H1 (cell line): ENCODE measurements at regions not wholly inside any gene's neighbourhood (a gene's known extent, or its start where the extent isn't known, plus 50 kb on each side); places are given as distances from the start of the nearest gene placed in this dataset.
A peak's percentile ranks its signal among the peaks of the same experiment; 100 is the strongest.

ENCODE experiments used
- CTCF ChIA-PET: fragments of 300-600 bp; sonication (Branson Sonifier 250); formaldehyde crosslinking; loops from one replicate; lab custom pipeline; 2021; ENCODE audit not compliant: partially characterized antibody; lab: Charles Lee
- POLR2A ChIA-PET: fragments of 300-600 bp; sonication (Branson Sonifier 250); formaldehyde crosslinking; loops from one replicate; lab custom pipeline; 2021; ENCODE audit warnings: inconsistent platforms; ENCODE audit not compliant: partially characterized antibody; lab: Charles Lee
- DNase-seq, 2 experiments: peaks; one replicate each; pipeline versions ENCODE4 v3.0.0 to v3.0.0-alpha.2; 2010 to 2022; ENCODE audit warnings: low spot score in 2 of 2, low read depth in 1 of 2, mixed read lengths in 1 of 2
- FAIRE-seq: peaks from 2 replicates; lab custom pipeline; 2011; peaks lifted over from hg19 to GRCh38; lab: Jason Lieb, UNC
- H2AFZ ChIP-seq: 2 replicates; pipeline ENCODE4 v1.8.1; 2012; ENCODE audit warnings: low read length, inconsistent platforms
- H2AK5ac ChIP-seq: 2 replicates; pipeline ENCODE4 v1.6.1; 2013; ENCODE audit warnings: low read depth, low read length
- H2BK120ac ChIP-seq: replicated peaks from 2 replicates; pipeline ENCODE3; 2013; ENCODE audit warnings: low read depth, low read length, inconsistent platforms
- H2BK12ac ChIP-seq: 2 replicates; pipeline ENCODE4 v1.6.1; 2013; ENCODE audit warnings: low read depth, low read length
- H2BK15ac ChIP-seq: 2 replicates; pipeline ENCODE4 v1.6.1; 2013; ENCODE audit warnings: low read length
- H2BK20ac ChIP-seq: 2 replicates; pipeline ENCODE4 v1.6.1; 2013; ENCODE audit warnings: low read length
- H2BK5ac ChIP-seq: 2 replicates; pipeline ENCODE4 v1.6.1; 2013; ENCODE audit warnings: low read depth, low read length
- H3K14ac ChIP-seq: 2 replicates; pipeline ENCODE4 v1.6.1; 2013; ENCODE audit warnings: inconsistent platforms; ENCODE audit not compliant: insufficient read length
- H3K18ac ChIP-seq: 2 replicates; pipeline ENCODE4 v1.6.1; 2013; ENCODE audit warnings: low read length; ENCODE audit errors: extremely low read depth
- H3K23ac ChIP-seq: 2 replicates; pipeline ENCODE4 v1.6.1; 2013; ENCODE audit warnings: inconsistent platforms; ENCODE audit not compliant: insufficient read length
- H3K23me2 ChIP-seq: 2 replicates; pipeline ENCODE4 v1.6.1; 2013; ENCODE audit warnings: low read depth, low read length
- H3K27ac ChIP-seq: 2 replicates; pipeline ENCODE4 v1.6.1; 2011; ENCODE audit warnings: low read depth, low read length, inconsistent platforms
- H3K27me3 ChIP-seq, 4 experiments: replicated peaks in 1 of 4; 1 replicate in 1 of 4; 2 replicates in 3 of 4; pipeline versions ENCODE4 v1.6.1 to v1.8.1; 2011 to 2013; ENCODE audit warnings: low read length in 3 of 4, mild to moderate bottlenecking in 3 of 4, inconsistent platforms in 2 of 4, mixed read lengths in 2 of 4, moderate library complexity in 1 of 4; ENCODE audit not compliant: control insufficient read depth in 3 of 4, insufficient read depth in 3 of 4; ENCODE audit errors: extremely low read depth in 1 of 4
- H3K36me3 ChIP-seq, 4 experiments: 2 replicates each; pipeline versions ENCODE4 v1.6.1 to v1.8.1; 2011 to 2013; ENCODE audit warnings: mild to moderate bottlenecking in 4 of 4, low read length in 3 of 4, moderate library complexity in 2 of 4, control low read depth in 1 of 4, inconsistent platforms in 1 of 4; ENCODE audit not compliant: insufficient read depth in 4 of 4, control insufficient read depth in 2 of 4
- H3K4ac ChIP-seq: replicated peaks from 2 replicates; pipeline ENCODE3; 2013; ENCODE audit warnings: low read length, low read depth, mixed read lengths, inconsistent platforms; ENCODE audit not compliant: insufficient read length
- H3K4me1 ChIP-seq, 4 experiments: replicated peaks in 1 of 4; 1 replicate in 1 of 4; 2 replicates in 3 of 4; pipeline versions ENCODE4 v1.6.1 to v1.8.1; 2011 to 2013; ENCODE audit warnings: low read length in 3 of 4, inconsistent platforms in 2 of 4, mixed read lengths in 1 of 4; ENCODE audit not compliant: insufficient read depth in 4 of 4, control insufficient read depth in 3 of 4
- H3K4me2 ChIP-seq, 2 experiments: 2 replicates each; pipeline versions ENCODE4 v1.6.1 to v1.8.1; 2011 to 2013; ENCODE audit warnings: low read depth in 2 of 2, low read length in 2 of 2, control low read depth in 1 of 2, inconsistent platforms in 1 of 2, mild to moderate bottlenecking in 1 of 2; ENCODE audit not compliant: insufficient read depth in 1 of 2
- H3K4me3 ChIP-seq, 4 experiments: fragments of 200-600, 300-600 bp in 1 of 4; sonication (generic), shearing (Covaris generic), sonication (Bioruptor Twin) in 1 of 4; 2 replicates each; pipeline versions ENCODE4 v1.5.1 to v1.8.1; 2011 to 2016; ENCODE audit warnings: low read length in 4 of 4, low read depth in 3 of 4, control low read depth in 2 of 4, inconsistent platforms in 2 of 4, mild to moderate bottlenecking in 2 of 4, mixed read lengths in 1 of 4, moderate library complexity in 1 of 4; ENCODE audit not compliant: insufficient read depth in 2 of 4; ENCODE audit errors: extremely low read depth in 1 of 4
- H3K56ac ChIP-seq: replicated peaks from 2 replicates; pipeline ENCODE3; 2013; ENCODE audit warnings: low read depth, mild to moderate bottlenecking, mixed read lengths, low read length, inconsistent platforms; ENCODE audit not compliant: insufficient read length
- H3K79me1 ChIP-seq: 2 replicates; pipeline ENCODE4 v1.6.1; 2013; ENCODE audit warnings: low read depth, low read length, control low read depth
- H3K79me2 ChIP-seq, 2 experiments: 2 replicates each; pipeline versions ENCODE4 v1.6.1 to v1.8.1; 2012 to 2013; ENCODE audit warnings: low read length in 2 of 2, mild to moderate bottlenecking in 2 of 2, inconsistent platforms in 1 of 2; ENCODE audit not compliant: insufficient read depth in 2 of 2, control insufficient read depth in 1 of 2
- H3K9ac ChIP-seq, 4 experiments: replicated peaks in 1 of 4; 1 replicate in 1 of 4; 2 replicates in 3 of 4; pipeline versions ENCODE4 v1.6.1 to v1.8.1; 2011 to 2013; ENCODE audit warnings: low read depth in 3 of 4, low read length in 3 of 4, control low read depth in 2 of 4, mild to moderate bottlenecking in 2 of 4, moderate library complexity in 2 of 4, inconsistent platforms in 1 of 4; ENCODE audit errors: extremely low read depth in 1 of 4
- H3K9me3 ChIP-seq, 2 experiments: 2 replicates each; pipeline versions ENCODE4 v1.6.1 to v1.8.1; 2012 to 2013; ENCODE audit warnings: mild to moderate bottlenecking in 2 of 2, moderate library complexity in 2 of 2, control low read depth in 1 of 2, inconsistent platforms in 1 of 2, low read depth in 1 of 2, low read length in 1 of 2, mixed read lengths in 1 of 2; ENCODE audit not compliant: insufficient read depth in 2 of 2
- H4K20me1 ChIP-seq, 2 experiments: replicated peaks in 1 of 2; 2 replicates each; pipeline versions ENCODE3 to v1.8.1; 2011 to 2013; ENCODE audit warnings: inconsistent platforms in 2 of 2, low read length in 2 of 2, mild to moderate bottlenecking in 1 of 2; ENCODE audit not compliant: insufficient read depth in 2 of 2, control insufficient read depth in 1 of 2
- H4K5ac ChIP-seq: 2 replicates; pipeline ENCODE4 v1.6.1; 2013; ENCODE audit warnings: low read length, low read depth, mixed read lengths, inconsistent platforms; ENCODE audit not compliant: insufficient read length
- H4K8ac ChIP-seq: 2 replicates; pipeline ENCODE4 v1.8.0; 2013; ENCODE audit warnings: mild to moderate bottlenecking, moderate library complexity, low read length, inconsistent platforms; ENCODE audit not compliant: insufficient read depth; ENCODE audit errors: extremely low read depth
- H4K91ac ChIP-seq: replicated peaks from 2 replicates; pipeline ENCODE3; 2013; ENCODE audit warnings: low read length, mixed read lengths, inconsistent platforms; ENCODE audit not compliant: insufficient read length
- ASH2L ChIP-seq: fragments of 200-600, 300-600 bp; sonication (generic); IDR thresholded peaks from one replicate; pipeline ENCODE4 v1.7.1; 2017; ENCODE audit warnings: low read length
- EP300 ChIP-seq, 2 experiments: IDR thresholded peaks; 1 replicate in 1 of 2; 2 replicates in 1 of 2; pipeline ENCODE4 v1.6.1; 2011 to 2012; ENCODE audit warnings: low read depth in 2 of 2, low read length in 2 of 2, mild to moderate bottlenecking in 2 of 2, borderline replicate concordance in 1 of 2, inconsistent platforms in 1 of 2, moderate library complexity in 1 of 2
- JUN ChIP-seq: IDR thresholded peaks from 2 replicates; pipeline ENCODE4 v1.6.1; 2011; ENCODE audit warnings: low read depth, mild to moderate bottlenecking, improper control_type of control experiment, low read length
- RBBP5 ChIP-seq: IDR thresholded peaks from 2 replicates; pipeline ENCODE4 v1.7.1; 2012; ENCODE audit warnings: low read depth, mild to moderate bottlenecking, inconsistent platforms, low read length, moderate library complexity, borderline replicate concordance
- SRF ChIP-seq: IDR thresholded peaks from 2 replicates; pipeline ENCODE4 v1.6.1; 2011; ENCODE audit warnings: mild to moderate bottlenecking, low read depth, low read length, moderate library complexity
- TAF1 ChIP-seq: IDR thresholded peaks from 2 replicates; pipeline ENCODE4 v1.6.1; 2011; ENCODE audit warnings: mild to moderate bottlenecking, low read depth, low read length
- WGBS, 2 experiments: shearing (Covaris generic) in 1 of 2; methylation state at CpG; one replicate each; pipeline versions ENCODE4 v1.1.6 to v1.1.7; 2013 to 2015; ENCODE audit warnings: low lambda C conversion rate in 2 of 2, mixed read lengths in 2 of 2, inconsistent platforms in 1 of 2, low coverage in 1 of 2, missing lambda C conversion rate in 1 of 2; ENCODE audit not compliant: insufficient replicate concordance in 2 of 2, insufficient coverage in 1 of 2, insufficient read length in 1 of 2; ENCODE audit errors: extremely low coverage in 1 of 2, missing lambda C conversion rate in 1 of 2; 5-methylcytosine and 5-hydroxymethylcytosine counted together

DNA sequence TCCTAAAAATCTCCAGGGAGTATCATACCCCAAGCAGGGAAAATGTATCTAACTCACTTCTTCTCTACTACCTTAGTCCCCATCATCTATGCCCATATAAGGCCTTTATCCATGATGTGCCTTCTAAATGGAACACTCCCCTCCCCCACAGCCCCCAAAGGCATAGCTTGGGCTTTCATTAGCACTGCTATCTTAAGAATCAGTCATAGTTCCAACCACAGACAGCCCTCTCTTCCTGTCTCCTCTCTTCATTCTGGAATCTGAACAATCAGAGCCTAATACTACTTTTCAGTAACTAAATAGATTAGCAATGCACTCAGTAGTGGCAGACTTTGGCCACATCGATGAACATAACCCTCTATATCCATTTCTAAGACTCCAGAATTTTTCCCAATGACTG, 313.2 kb upstream of the DKK2 start:
- Histone ChIP-seq H2BK120ac (no peak overlapping the region), H3K23ac (no peak overlapping the region), H3K79me2 (no peaks in the 10 kb centered on the region), H2BK12ac (peak overlapping the region; percentile 43; the same call in 1 of the 2 replicates), H4K91ac (no peak overlapping the region), H3K79me1 (no peaks in the 10 kb centered on the region), H3K27me3 (no peaks in the 10 kb centered on the region), H2BK20ac (0 out of 2 replicates have a peak overlapping the region, but pooled peaks have one; percentile 11), H3K4me1 (peaks cover 0 to 14% (median 8%) of the 10 kb centered on the region in 4 experiments; a peak in 4 of 7 replicates), H3K23me2 (no peaks in the 10 kb centered on the region), H2AK5ac (no peak overlapping the region), H3K14ac (no peak overlapping the region), H3K56ac (no peak overlapping the region), H4K20me1 (no peaks in the 10 kb centered on the region), H2BK5ac (no peak overlapping the region), H2AFZ (no peak overlapping the region), H3K4me2 (peak overlapping the region; percentile 38 to 56), H4K8ac (no peak overlapping the region), H3K27ac (no peak overlapping the region; the same call in 1 of the 2 replicates), H3K9me3 (peaks cover 4 to 8% of the 10 kb centered on the region in 2 experiments), H3K9ac (no peak overlapping the region), H3K18ac (no peak overlapping the region), H3K4me3 (peak overlapping the region in 1 of 4 experiments; percentile 45; a peak in 2 of 8 replicates), H3K36me3 (no peaks in the 10 kb centered on the region; a peak in 1 of 8 replicates), H3K4ac (no peak overlapping the region), H2BK15ac (no peak overlapping the region), H4K5ac (peak overlapping the region; percentile 38)
- CTCF ChIA-PET: no interaction called here
- POLR2A ChIA-PET: no interaction called here
- WGBS, 2 experiments: 18% methylated on average over 1 of the region's 1 CpG; no CpG with 5 or more reads in 1 of the 2 experiments
- peak; percentile 98 for TF ChIP-seq SRF
- TF ChIP-seq JUN: no peak
- 0 out of 2 replicates have a peak, but pooled peaks have one; percentile 20 for TF ChIP-seq TAF1
- peak; percentile 95 for TF ChIP-seq ASH2L
- peak in 1 of 2 experiments; percentile 52; a peak in 1 of 3 replicates for TF ChIP-seq EP300 (IDR thresholded peaks at IDR 0.05; ENCODE audit: borderline replicate concordance in 1 of 2, low read depth in 2 of 2, low read length in 2 of 2)
- TF ChIP-seq RBBP5: peak; percentile 75; the same call in 1 of the 2 replicates
- FAIRE-seq (peak; percentile 58), DNase-seq (peak in 1 of 2 experiments; percentile 47)
